HEK293T (cell line): ENCODE measurements at regions not wholly inside any gene's neighbourhood (a gene's known extent, or its start where the extent isn't known, plus 50 kb on each side); places are given as distances from the start of the nearest gene placed in this dataset.

Experiments
- BHLHE40 ChIP-seq: fragments of 450-650 bp; IDR thresholded peaks from 2 replicates; pipeline ENCODE4 v1.6.1; 2016; ENCODE audit warnings: mild to moderate bottlenecking, moderate library complexity, borderline replicate concordance
- FOXM1 ChIP-seq: fragments of 450-650 bp; IDR thresholded peaks from 2 replicates; pipeline ENCODE4 v1.6.1; 2017; ENCODE audit warnings: mild to moderate bottlenecking, borderline replicate concordance

DNA sequence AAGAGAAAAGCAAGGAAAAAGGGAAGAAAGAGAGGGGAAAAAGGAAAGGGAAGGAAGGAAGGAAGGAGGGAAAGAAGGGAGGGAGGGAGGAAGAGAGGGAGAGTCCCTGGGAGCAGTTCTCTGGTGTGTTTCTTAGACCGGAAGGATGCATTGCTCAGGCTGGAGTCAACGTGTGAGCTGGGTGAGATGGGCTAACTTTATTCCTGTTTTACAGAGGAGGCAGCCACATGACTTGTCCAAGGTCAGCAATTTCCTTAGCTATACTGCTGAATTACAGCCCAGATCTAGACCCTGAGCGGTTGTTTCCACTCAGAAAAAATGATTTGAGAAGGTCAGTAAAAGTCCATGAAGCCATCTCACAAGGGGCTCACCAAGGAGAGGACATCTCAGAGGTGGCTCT is 86.6 kb upstream of the APCDD1 start:
- TF ChIP-seq FOXM1 (no peak), BHLHE40 (no peak)
